Ovary (tissue), 3 donors: ENCODE measurements at regions not wholly inside any gene's neighbourhood (a gene's known extent, or its start where the extent isn't known, plus 50 kb on each side); places are given as distances from the start of the nearest gene placed in this dataset.

ENCODE experiments used
- POLR2A ChIP-seq: fragments of 450-650 bp; IDR thresholded peaks from one replicate; pipeline ENCODE4 v1.6.1; 2017; ENCODE audit warnings: antibody characterized with exemption, mild to moderate bottlenecking, moderate library complexity
- TF ChIP-seq, protein P1 (sequence below), 3 donors: fragments of 450-650 bp in 2 of 3; fragments of 200-600 bp in 1 of 3; IDR thresholded peaks; one replicate each; pipeline versions ENCODE4 v1.5.1 to v1.8.0; 2016 to 2022; ENCODE audit warnings: antibody characterized with exemption in 3 of 3, mild to moderate bottlenecking in 1 of 3
- donor health status: DM: no; HTN: no; CAD: no.

DNA sequence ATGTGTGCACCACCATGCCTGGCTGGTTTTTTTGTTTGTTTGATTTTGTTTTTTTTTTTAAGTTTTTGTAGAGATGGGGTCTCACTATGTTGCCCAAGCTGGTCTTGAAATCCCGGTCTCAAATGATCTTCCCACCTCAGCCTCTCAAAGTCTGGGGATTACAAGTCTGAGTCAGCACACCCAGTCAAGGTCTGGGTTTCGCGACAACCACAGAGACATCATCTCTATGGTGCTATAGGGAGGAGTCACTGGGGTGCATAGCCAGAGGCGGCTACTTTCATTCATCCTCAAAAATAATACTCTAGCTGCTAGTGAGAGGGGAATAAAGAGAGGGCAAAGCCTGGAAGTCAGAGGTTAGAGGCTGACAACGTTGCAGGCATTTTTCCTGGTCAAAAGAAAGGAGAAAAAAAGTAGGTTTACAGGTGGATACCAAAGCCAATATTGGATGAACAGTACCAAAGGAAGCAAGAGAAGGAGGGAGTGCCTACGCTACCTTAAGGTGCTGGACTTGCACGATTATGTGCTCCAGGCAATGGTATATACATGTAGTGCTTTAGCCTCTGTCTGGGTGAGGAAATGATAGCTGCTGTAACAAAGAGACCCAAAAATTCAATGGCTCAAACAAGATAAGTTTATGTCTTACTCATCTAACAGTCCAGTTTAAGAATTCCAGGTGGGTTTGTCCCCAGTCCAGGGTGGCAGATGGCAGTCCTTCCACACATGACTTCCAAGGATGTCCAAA is 178.3 kb downstream of the SKIDA1 start:
- TF ChIP-seq, protein P1, sequence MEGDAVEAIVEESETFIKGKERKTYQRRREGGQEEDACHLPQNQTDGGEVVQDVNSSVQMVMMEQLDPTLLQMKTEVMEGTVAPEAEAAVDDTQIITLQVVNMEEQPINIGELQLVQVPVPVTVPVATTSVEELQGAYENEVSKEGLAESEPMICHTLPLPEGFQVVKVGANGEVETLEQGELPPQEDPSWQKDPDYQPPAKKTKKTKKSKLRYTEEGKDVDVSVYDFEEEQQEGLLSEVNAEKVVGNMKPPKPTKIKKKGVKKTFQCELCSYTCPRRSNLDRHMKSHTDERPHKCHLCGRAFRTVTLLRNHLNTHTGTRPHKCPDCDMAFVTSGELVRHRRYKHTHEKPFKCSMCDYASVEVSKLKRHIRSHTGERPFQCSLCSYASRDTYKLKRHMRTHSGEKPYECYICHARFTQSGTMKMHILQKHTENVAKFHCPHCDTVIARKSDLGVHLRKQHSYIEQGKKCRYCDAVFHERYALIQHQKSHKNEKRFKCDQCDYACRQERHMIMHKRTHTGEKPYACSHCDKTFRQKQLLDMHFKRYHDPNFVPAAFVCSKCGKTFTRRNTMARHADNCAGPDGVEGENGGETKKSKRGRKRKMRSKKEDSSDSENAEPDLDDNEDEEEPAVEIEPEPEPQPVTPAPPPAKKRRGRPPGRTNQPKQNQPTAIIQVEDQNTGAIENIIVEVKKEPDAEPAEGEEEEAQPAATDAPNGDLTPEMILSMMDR (IDR thresholded peaks at IDR 0.05), result no peak
- no peak for TF ChIP-seq POLR2A
